H1 (cell line): ENCODE measurements at regions not wholly inside any gene's neighbourhood (a gene's known extent, or its start where the extent isn't known, plus 50 kb on each side); places are given as distances from the start of the nearest gene placed in this dataset.

ENCODE experiments used
- CTCF ChIA-PET: fragments of 300-600 bp; sonication (Branson Sonifier 250); formaldehyde crosslinking; loops from one replicate; lab custom pipeline; 2021; ENCODE audit not compliant: partially characterized antibody; lab: Charles Lee
- POLR2A ChIA-PET: fragments of 300-600 bp; sonication (Branson Sonifier 250); formaldehyde crosslinking; loops from one replicate; lab custom pipeline; 2021; ENCODE audit warnings: inconsistent platforms; ENCODE audit not compliant: partially characterized antibody; lab: Charles Lee
- DNase-seq, 2 experiments: peaks; one replicate each; pipeline versions ENCODE4 v3.0.0 to v3.0.0-alpha.2; 2010 to 2022; ENCODE audit warnings: low spot score in 2 of 2, low read depth in 1 of 2, mixed read lengths in 1 of 2
- FAIRE-seq: peaks from 2 replicates; lab custom pipeline; 2011; peaks lifted over from hg19 to GRCh38; lab: Jason Lieb, UNC
- H2AFZ ChIP-seq: 2 replicates; pipeline ENCODE4 v1.8.1; 2012; ENCODE audit warnings: low read length, inconsistent platforms
- H2AK5ac ChIP-seq: 2 replicates; pipeline ENCODE4 v1.6.1; 2013; ENCODE audit warnings: low read depth, low read length
- H2BK120ac ChIP-seq: replicated peaks from 2 replicates; pipeline ENCODE3; 2013; ENCODE audit warnings: low read depth, low read length, inconsistent platforms
- H2BK12ac ChIP-seq: 2 replicates; pipeline ENCODE4 v1.6.1; 2013; ENCODE audit warnings: low read depth, low read length
- H2BK15ac ChIP-seq: 2 replicates; pipeline ENCODE4 v1.6.1; 2013; ENCODE audit warnings: low read length
- H2BK20ac ChIP-seq: 2 replicates; pipeline ENCODE4 v1.6.1; 2013; ENCODE audit warnings: low read length
- H2BK5ac ChIP-seq: 2 replicates; pipeline ENCODE4 v1.6.1; 2013; ENCODE audit warnings: low read depth, low read length
- H3K14ac ChIP-seq: 2 replicates; pipeline ENCODE4 v1.6.1; 2013; ENCODE audit warnings: inconsistent platforms; ENCODE audit not compliant: insufficient read length
- H3K18ac ChIP-seq: 2 replicates; pipeline ENCODE4 v1.6.1; 2013; ENCODE audit warnings: low read length; ENCODE audit errors: extremely low read depth
- H3K23ac ChIP-seq: 2 replicates; pipeline ENCODE4 v1.6.1; 2013; ENCODE audit warnings: inconsistent platforms; ENCODE audit not compliant: insufficient read length
- H3K23me2 ChIP-seq: 2 replicates; pipeline ENCODE4 v1.6.1; 2013; ENCODE audit warnings: low read depth, low read length
- H3K27ac ChIP-seq: 2 replicates; pipeline ENCODE4 v1.6.1; 2011; ENCODE audit warnings: low read depth, low read length, inconsistent platforms
- H3K27me3 ChIP-seq, 4 experiments: replicated peaks in 1 of 4; 1 replicate in 1 of 4; 2 replicates in 3 of 4; pipeline versions ENCODE4 v1.6.1 to v1.8.1; 2011 to 2013; ENCODE audit warnings: low read length in 3 of 4, mild to moderate bottlenecking in 3 of 4, inconsistent platforms in 2 of 4, mixed read lengths in 2 of 4, moderate library complexity in 1 of 4; ENCODE audit not compliant: control insufficient read depth in 3 of 4, insufficient read depth in 3 of 4; ENCODE audit errors: extremely low read depth in 1 of 4
- H3K36me3 ChIP-seq, 4 experiments: 2 replicates each; pipeline versions ENCODE4 v1.6.1 to v1.8.1; 2011 to 2013; ENCODE audit warnings: mild to moderate bottlenecking in 4 of 4, low read length in 3 of 4, moderate library complexity in 2 of 4, control low read depth in 1 of 4, inconsistent platforms in 1 of 4; ENCODE audit not compliant: insufficient read depth in 4 of 4, control insufficient read depth in 2 of 4
- H3K4ac ChIP-seq: replicated peaks from 2 replicates; pipeline ENCODE3; 2013; ENCODE audit warnings: low read length, low read depth, mixed read lengths, inconsistent platforms; ENCODE audit not compliant: insufficient read length
- H3K4me1 ChIP-seq, 4 experiments: replicated peaks in 1 of 4; 1 replicate in 1 of 4; 2 replicates in 3 of 4; pipeline versions ENCODE4 v1.6.1 to v1.8.1; 2011 to 2013; ENCODE audit warnings: low read length in 3 of 4, inconsistent platforms in 2 of 4, mixed read lengths in 1 of 4; ENCODE audit not compliant: insufficient read depth in 4 of 4, control insufficient read depth in 3 of 4
- H3K4me2 ChIP-seq, 2 experiments: 2 replicates each; pipeline versions ENCODE4 v1.6.1 to v1.8.1; 2011 to 2013; ENCODE audit warnings: low read depth in 2 of 2, low read length in 2 of 2, control low read depth in 1 of 2, inconsistent platforms in 1 of 2, mild to moderate bottlenecking in 1 of 2; ENCODE audit not compliant: insufficient read depth in 1 of 2
- H3K4me3 ChIP-seq, 4 experiments: fragments of 200-600, 300-600 bp in 1 of 4; sonication (generic), shearing (Covaris generic), sonication (Bioruptor Twin) in 1 of 4; 2 replicates each; pipeline versions ENCODE4 v1.5.1 to v1.8.1; 2011 to 2016; ENCODE audit warnings: low read length in 4 of 4, low read depth in 3 of 4, control low read depth in 2 of 4, inconsistent platforms in 2 of 4, mild to moderate bottlenecking in 2 of 4, mixed read lengths in 1 of 4, moderate library complexity in 1 of 4; ENCODE audit not compliant: insufficient read depth in 2 of 4; ENCODE audit errors: extremely low read depth in 1 of 4
- H3K56ac ChIP-seq: replicated peaks from 2 replicates; pipeline ENCODE3; 2013; ENCODE audit warnings: low read depth, mild to moderate bottlenecking, mixed read lengths, low read length, inconsistent platforms; ENCODE audit not compliant: insufficient read length
- H3K79me1 ChIP-seq: 2 replicates; pipeline ENCODE4 v1.6.1; 2013; ENCODE audit warnings: low read depth, low read length, control low read depth
- H3K79me2 ChIP-seq, 2 experiments: 2 replicates each; pipeline versions ENCODE4 v1.6.1 to v1.8.1; 2012 to 2013; ENCODE audit warnings: low read length in 2 of 2, mild to moderate bottlenecking in 2 of 2, inconsistent platforms in 1 of 2; ENCODE audit not compliant: insufficient read depth in 2 of 2, control insufficient read depth in 1 of 2
- H3K9ac ChIP-seq, 4 experiments: replicated peaks in 1 of 4; 1 replicate in 1 of 4; 2 replicates in 3 of 4; pipeline versions ENCODE4 v1.6.1 to v1.8.1; 2011 to 2013; ENCODE audit warnings: low read depth in 3 of 4, low read length in 3 of 4, control low read depth in 2 of 4, mild to moderate bottlenecking in 2 of 4, moderate library complexity in 2 of 4, inconsistent platforms in 1 of 4; ENCODE audit errors: extremely low read depth in 1 of 4
- H3K9me3 ChIP-seq, 2 experiments: 2 replicates each; pipeline versions ENCODE4 v1.6.1 to v1.8.1; 2012 to 2013; ENCODE audit warnings: mild to moderate bottlenecking in 2 of 2, moderate library complexity in 2 of 2, control low read depth in 1 of 2, inconsistent platforms in 1 of 2, low read depth in 1 of 2, low read length in 1 of 2, mixed read lengths in 1 of 2; ENCODE audit not compliant: insufficient read depth in 2 of 2
- H4K20me1 ChIP-seq, 2 experiments: replicated peaks in 1 of 2; 2 replicates each; pipeline versions ENCODE3 to v1.8.1; 2011 to 2013; ENCODE audit warnings: inconsistent platforms in 2 of 2, low read length in 2 of 2, mild to moderate bottlenecking in 1 of 2; ENCODE audit not compliant: insufficient read depth in 2 of 2, control insufficient read depth in 1 of 2
- H4K5ac ChIP-seq: 2 replicates; pipeline ENCODE4 v1.6.1; 2013; ENCODE audit warnings: low read length, low read depth, mixed read lengths, inconsistent platforms; ENCODE audit not compliant: insufficient read length
- H4K8ac ChIP-seq: 2 replicates; pipeline ENCODE4 v1.8.0; 2013; ENCODE audit warnings: mild to moderate bottlenecking, moderate library complexity, low read length, inconsistent platforms; ENCODE audit not compliant: insufficient read depth; ENCODE audit errors: extremely low read depth
- H4K91ac ChIP-seq: replicated peaks from 2 replicates; pipeline ENCODE3; 2013; ENCODE audit warnings: low read length, mixed read lengths, inconsistent platforms; ENCODE audit not compliant: insufficient read length
- ASH2L ChIP-seq: fragments of 200-600, 300-600 bp; sonication (generic); IDR thresholded peaks from one replicate; pipeline ENCODE4 v1.7.1; 2017; ENCODE audit warnings: low read length
- ATF3 ChIP-seq: IDR thresholded peaks from 2 replicates; pipeline ENCODE4 v1.6.1; 2011; ENCODE audit warnings: low read depth, mild to moderate bottlenecking, low read length; ENCODE audit not compliant: insufficient read depth
- BCL11A ChIP-seq, 2 experiments: IDR thresholded peaks; one replicate each; pipeline ENCODE4 v1.6.1; 2011; ENCODE audit warnings: low read depth in 2 of 2, low read length in 2 of 2, mild to moderate bottlenecking in 2 of 2
- EGR1 ChIP-seq: IDR thresholded peaks from 2 replicates; pipeline ENCODE4 v1.6.1; 2011; ENCODE audit warnings: low read depth, low read length, borderline replicate concordance
- MAFK ChIP-seq: IDR thresholded peaks from 2 replicates; pipeline ENCODE4 v1.6.1; 2012; ENCODE audit warnings: low read depth, mild to moderate bottlenecking, improper control_type of control experiment, low read length
- NANOG ChIP-seq: IDR thresholded peaks from 2 replicates; pipeline ENCODE4 v1.6.1; 2011; ENCODE audit warnings: low read length, low read depth, mild to moderate bottlenecking, inconsistent platforms; ENCODE audit not compliant: insufficient read depth, poor library complexity, severe bottlenecking
- SIN3A ChIP-seq, 2 experiments: IDR thresholded peaks in 1 of 2; conservative IDR thresholded peaks in 1 of 2; 2 replicates each; pipeline ENCODE4 v1.6.1; 2011 to 2012; ENCODE audit warnings: low read length in 2 of 2, improper control_type of control experiment in 1 of 2, low read depth in 1 of 2, mild to moderate bottlenecking in 1 of 2
- SRF ChIP-seq: IDR thresholded peaks from 2 replicates; pipeline ENCODE4 v1.6.1; 2011; ENCODE audit warnings: mild to moderate bottlenecking, low read depth, low read length, moderate library complexity
- TAF1 ChIP-seq: IDR thresholded peaks from 2 replicates; pipeline ENCODE4 v1.6.1; 2011; ENCODE audit warnings: mild to moderate bottlenecking, low read depth, low read length
- WGBS, 2 experiments: shearing (Covaris generic) in 1 of 2; methylation state at CpG; one replicate each; pipeline versions ENCODE4 v1.1.6 to v1.1.7; 2013 to 2015; ENCODE audit warnings: low lambda C conversion rate in 2 of 2, mixed read lengths in 2 of 2, inconsistent platforms in 1 of 2, low coverage in 1 of 2, missing lambda C conversion rate in 1 of 2; ENCODE audit not compliant: insufficient replicate concordance in 2 of 2, insufficient coverage in 1 of 2, insufficient read length in 1 of 2; ENCODE audit errors: extremely low coverage in 1 of 2, missing lambda C conversion rate in 1 of 2; 5-methylcytosine and 5-hydroxymethylcytosine counted together

- H2BK20ac ChIP-seq: no peak overlapping the region
- no peak overlapping the region for H2BK12ac ChIP-seq
- no peak overlapping the region for H3K9ac ChIP-seq
- H3K4me1 ChIP-seq: no peaks in the 10 kb centered on the region
- no peak overlapping the region for H2AK5ac ChIP-seq
- FAIRE-seq (no peak), DNase-seq (no peak)
- H3K27me3 ChIP-seq: no peaks in the 10 kb centered on the region
- no peak overlapping the region for H3K18ac ChIP-seq
- no peak overlapping the region for H4K91ac ChIP-seq
- no peak overlapping the region for H2BK5ac ChIP-seq
- H3K23ac ChIP-seq: no peak overlapping the region
- WGBS, 2 experiments: 85% methylated on average over 13 of the region's 13 CpGs; no CpG with 5 or more reads in 1 of the 2 experiments
- no peak overlapping the region for H2BK15ac ChIP-seq
- H3K14ac ChIP-seq: no peak overlapping the region
- H3K79me1 ChIP-seq: no peaks in the 10 kb centered on the region
- H2BK120ac ChIP-seq: no peak overlapping the region
- H2AFZ ChIP-seq: no peak overlapping the region
- H3K79me2 ChIP-seq: no peaks in the 10 kb centered on the region
- H4K5ac ChIP-seq: no peak overlapping the region
- no peak overlapping the region for H3K56ac ChIP-seq
- no peaks in the 10 kb centered on the region for H3K36me3 ChIP-seq
- H3K4me3 ChIP-seq: no peak overlapping the region
- no peak overlapping the region for H3K4me2 ChIP-seq
- no peak overlapping the region for H3K27ac ChIP-seq
- H3K9me3 ChIP-seq: no peaks in the 10 kb centered on the region
- CTCF ChIA-PET: no interaction called here
- no peak overlapping the region for H4K8ac ChIP-seq
- H3K23me2 ChIP-seq: no peaks in the 10 kb centered on the region
- TF ChIP-seq MAFK: no peak
- TF ChIP-seq SRF: no peak
- TF ChIP-seq BCL11A (IDR thresholded peaks at IDR 0.05; ENCODE audit: low read depth in 2 of 2, low read length in 2 of 2): no peak
- no peak for TF ChIP-seq SIN3A (conservative IDR thresholded peaks at IDR 0.05 in 1 of 2, IDR thresholded peaks at IDR 0.05 in 1 of 2; ENCODE audit: low read depth in 1 of 2, low read length in 2 of 2)
- TF ChIP-seq ASH2L: no peak
- no peak for TF ChIP-seq ATF3
- no peak for TF ChIP-seq NANOG
- TF ChIP-seq TAF1: no peak
- TF ChIP-seq EGR1: no peak
- POLR2A ChIA-PET: no interaction called here
- no peaks in the 10 kb centered on the region for H4K20me1 ChIP-seq
- no peak overlapping the region for H3K4ac ChIP-seq
Measured at GRCh38 chr9:86876621-86877196, 70.6 kb downstream of the GAS1 start.
